Astrocyte of the cerebellum (primary cell): ENCODE measurements at regions not wholly inside any gene's neighbourhood (a gene's known extent, or its start where the extent isn't known, plus 50 kb on each side); places are given as distances from the start of the nearest gene placed in this dataset.
"Not testable (repeated sequence)": the region's sequence is repeated elsewhere in the genome, so short reads cannot be mapped to it uniquely, and the experiment has no call there.

Experiments used
- DNase-seq: peaks from one replicate; pipeline ENCODE4 v3.0.0-alpha.2; 2011; ENCODE audit warnings: low read depth
- H3K4me3 ChIP-seq: 2 replicates; pipeline ENCODE4 v1.5.1; 2011; ENCODE audit warnings: mild to moderate bottlenecking, low read depth, low read length, moderate library complexity
- in situ Hi-C: cut with HindIII; loops from 2 replicates; pipeline ENCODE4 v1.10.0; 2017; ENCODE audit warnings: low sequenced_read_pairs
- TF ChIP-seq, protein P1 (sequence below): IDR thresholded peaks from 2 replicates; pipeline ENCODE4 v1.5.1; 2012; ENCODE audit warnings: low read length, low read depth, moderate library complexity, mild to moderate bottlenecking; ENCODE audit errors: missing control alignments

DNA sequence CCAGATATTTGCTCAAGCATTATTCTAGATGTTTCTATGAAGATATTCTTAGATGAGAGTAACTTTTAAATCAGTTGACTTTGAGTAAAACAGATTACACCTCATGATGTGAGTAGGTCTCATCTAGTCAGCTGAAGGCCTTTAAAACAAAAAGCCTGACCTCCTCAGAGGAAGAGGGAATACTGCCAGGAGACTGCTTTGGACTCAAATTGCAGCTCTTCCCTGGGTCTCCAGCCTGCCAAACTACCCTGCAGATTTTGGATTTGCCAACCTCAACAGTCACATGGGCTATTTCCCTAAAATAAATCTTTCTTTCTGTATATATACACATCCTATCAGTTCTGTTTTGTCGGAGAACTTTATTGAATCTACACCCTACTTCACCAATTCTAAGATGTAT lies 182.5 kb upstream of the TENT5A start:
- no peak for DNase-seq
- TF ChIP-seq, protein P1, sequence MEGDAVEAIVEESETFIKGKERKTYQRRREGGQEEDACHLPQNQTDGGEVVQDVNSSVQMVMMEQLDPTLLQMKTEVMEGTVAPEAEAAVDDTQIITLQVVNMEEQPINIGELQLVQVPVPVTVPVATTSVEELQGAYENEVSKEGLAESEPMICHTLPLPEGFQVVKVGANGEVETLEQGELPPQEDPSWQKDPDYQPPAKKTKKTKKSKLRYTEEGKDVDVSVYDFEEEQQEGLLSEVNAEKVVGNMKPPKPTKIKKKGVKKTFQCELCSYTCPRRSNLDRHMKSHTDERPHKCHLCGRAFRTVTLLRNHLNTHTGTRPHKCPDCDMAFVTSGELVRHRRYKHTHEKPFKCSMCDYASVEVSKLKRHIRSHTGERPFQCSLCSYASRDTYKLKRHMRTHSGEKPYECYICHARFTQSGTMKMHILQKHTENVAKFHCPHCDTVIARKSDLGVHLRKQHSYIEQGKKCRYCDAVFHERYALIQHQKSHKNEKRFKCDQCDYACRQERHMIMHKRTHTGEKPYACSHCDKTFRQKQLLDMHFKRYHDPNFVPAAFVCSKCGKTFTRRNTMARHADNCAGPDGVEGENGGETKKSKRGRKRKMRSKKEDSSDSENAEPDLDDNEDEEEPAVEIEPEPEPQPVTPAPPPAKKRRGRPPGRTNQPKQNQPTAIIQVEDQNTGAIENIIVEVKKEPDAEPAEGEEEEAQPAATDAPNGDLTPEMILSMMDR = no peak
- H3K4me3 ChIP-seq = no peak overlapping the region
- in situ Hi-C loops = no loop called here

DNA sequence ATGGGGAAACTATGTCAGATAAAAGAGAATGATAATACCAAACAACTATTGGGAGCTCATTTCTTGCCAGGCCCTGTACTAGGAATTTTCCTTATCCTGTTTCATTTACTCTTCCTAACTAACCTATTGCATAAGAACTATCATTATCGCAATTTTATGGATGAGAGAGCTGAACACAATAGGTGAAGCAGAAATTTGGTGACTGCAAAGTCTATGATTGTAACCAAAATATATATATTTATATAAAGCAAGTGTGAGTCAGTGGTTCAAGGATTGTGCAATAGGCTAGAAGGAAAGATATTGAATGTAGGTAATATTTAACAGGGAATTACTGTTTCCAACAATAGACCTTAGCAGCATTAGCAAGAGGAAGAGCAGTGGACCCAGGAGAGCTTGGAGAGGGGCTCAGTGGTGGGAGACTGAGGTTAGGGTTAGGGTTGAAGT lies 181.1 kb upstream of the TENT5A start:
- TF ChIP-seq, protein P1 = no peak
- no peak for DNase-seq
- in situ Hi-C loops = no loop called here
- H3K4me3 ChIP-seq = no peak overlapping the region

DNA sequence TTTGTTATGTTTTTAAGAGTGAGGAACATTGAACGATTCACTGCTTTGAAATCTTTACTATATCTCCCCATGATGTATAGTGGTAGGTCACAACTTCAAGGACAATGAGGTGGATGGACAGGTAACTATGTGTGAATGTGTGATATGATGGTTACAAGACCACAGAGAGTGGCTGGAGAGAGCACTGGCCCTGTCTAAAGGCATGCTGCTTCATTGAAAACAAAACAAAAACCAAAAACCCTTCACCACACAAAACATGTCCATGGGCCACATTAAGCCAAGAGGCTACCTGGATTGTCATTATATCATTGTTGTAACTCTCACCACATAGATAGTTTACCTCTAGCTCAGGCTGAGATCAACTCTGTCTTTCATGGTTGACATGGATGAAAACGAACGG lies 180.6 kb upstream of the TENT5A start:
- H3K4me3 ChIP-seq = no peak overlapping the region
- TF ChIP-seq, protein P1 = no peak
- no peak for DNase-seq
- in situ Hi-C loops = no loop called here

DNA sequence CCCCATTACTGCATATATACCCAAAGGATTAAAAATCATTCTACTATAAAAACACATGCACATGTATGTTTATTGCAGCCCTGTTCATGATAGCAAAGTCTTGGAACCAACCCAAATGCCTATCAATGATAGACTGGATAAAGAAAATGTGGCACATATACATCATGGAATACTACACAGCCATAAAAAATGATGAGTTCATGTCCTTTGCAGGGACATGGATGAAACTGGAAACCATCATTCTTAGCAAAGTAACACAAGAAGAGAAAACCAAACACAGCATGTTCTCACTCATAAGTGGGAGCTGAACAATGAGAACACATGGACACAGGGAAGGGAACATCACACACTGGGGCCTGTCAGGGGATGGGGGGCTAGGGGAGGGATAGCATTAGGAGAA lies 180.0 kb upstream of the TENT5A start:
- H3K4me3 ChIP-seq, in situ Hi-C loops, DNase-seq: not testable (repeated sequence)

DNA sequence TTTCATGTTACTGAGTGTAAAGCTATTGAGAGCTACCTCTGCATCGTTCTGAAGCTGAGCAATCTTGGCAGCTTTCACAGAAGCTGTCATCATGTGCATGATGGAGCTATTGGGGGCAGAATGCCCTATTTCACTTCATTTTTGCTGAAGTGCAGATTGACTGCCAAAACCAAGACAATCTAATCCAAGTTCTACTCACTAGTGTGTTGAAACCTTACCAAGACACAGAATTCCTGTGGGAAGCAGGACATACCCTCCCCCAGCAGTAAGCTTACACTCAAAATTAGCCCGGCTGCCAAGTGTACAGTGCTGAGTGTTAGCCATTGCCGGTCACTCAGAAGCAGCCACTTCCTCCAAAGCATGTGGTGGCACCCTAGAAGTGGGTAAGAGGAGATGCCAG lies 177.3 kb upstream of the TENT5A start:
- TF ChIP-seq, protein P1 = no peak
- DNase-seq = peak; percentile 76
- H3K4me3 ChIP-seq = no peak overlapping the region
- in situ Hi-C loops = no loop called here

DNA sequence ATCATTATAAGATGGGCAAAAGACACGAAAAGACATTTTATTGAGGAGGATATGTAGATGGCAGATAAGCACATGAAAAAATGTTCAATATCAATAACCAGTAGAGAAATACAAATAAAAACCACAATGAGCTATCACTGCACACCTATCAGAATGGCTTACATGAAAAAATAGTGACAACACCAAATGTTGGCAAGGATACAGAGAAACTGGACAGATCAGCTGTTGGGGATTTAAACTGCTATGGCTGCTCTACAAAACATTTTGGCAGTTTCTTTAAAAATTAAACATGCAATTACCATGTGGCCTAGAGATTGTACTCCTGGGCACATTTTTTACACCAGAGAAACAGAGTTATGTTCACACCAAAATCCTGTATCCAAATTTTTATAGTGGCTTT lies 172.7 kb upstream of the TENT5A start:
- DNase-seq = no peak
- no peak overlapping the region for H3K4me3 ChIP-seq

DNA sequence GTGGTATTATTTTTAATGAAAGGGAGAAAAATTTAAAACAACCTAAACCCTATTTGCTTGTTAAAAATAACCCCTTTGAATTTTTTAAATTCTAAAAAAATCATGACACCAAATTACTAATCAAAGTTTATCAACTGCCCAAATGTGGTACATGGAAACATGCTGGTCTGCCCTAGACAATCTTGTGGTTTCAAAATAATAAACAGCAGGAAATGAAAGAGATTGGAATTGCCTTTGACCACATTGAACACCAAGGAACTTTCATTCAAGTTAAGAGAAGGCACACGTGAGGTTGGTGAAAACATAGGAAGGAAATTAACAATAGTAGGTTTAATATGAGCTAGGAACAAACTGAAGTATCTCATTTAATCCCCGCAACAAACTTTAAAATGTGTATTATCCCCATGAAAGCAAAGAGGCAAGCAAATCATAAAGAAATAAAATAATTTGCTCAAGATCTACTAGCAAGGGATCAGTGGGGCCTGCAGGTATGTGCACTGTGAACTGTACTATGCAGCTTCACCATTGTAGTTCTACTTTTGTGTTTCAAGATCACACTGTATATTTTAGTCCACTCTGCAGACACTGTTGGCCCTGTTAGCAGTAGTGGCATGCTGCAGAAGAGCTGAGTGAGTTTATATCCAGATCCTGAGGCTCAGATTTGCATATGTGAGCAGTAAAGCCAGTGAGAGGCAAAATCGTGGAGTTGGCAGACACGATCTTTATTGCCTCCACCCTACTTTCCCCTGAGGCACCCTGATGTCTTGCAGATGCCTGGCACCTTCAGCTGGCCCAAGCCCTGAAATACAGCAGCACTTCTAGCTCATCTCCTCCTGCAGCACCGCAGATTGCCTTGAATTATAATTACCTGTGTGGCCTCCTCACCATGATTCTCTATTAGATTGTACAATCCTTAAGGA lies 157.8 kb upstream of the TENT5A start:
- DNase-seq = no peak
- H3K4me3 ChIP-seq = no peak overlapping the region
- in situ Hi-C loops = no loop called here
- TF ChIP-seq, protein P1 = no peak

More for the DNA sequence above, 172.7 kb upstream of the TENT5A start:
- in situ Hi-C loops = no loop called here
- TF ChIP-seq, protein P1 = no peak
